HCT116 (cell line): ENCODE measurements at regions not wholly inside any gene's neighbourhood (a gene's known extent, or its start where the extent isn't known, plus 50 kb on each side); places are given as distances from the start of the nearest gene placed in this dataset.

Experiments
- ATAC-seq: fragments of 200-7000 bp; cut with Tn5 transposase; 2 replicates; pipeline ENCODE4 v1.9.1; 2020; ENCODE audit warnings: mild to moderate bottlenecking, moderate library complexity
- BruUV-seq: library from RNA; stranded (reverse); fragments of 400-500 nt; replicated peaks from 2 replicates; lab custom pipeline; 2021; lab: Mats Ljungman, UMichigan
- CTCF ChIA-PET: fragments of 300-600 bp; sonication (Branson Sonifier 250); formaldehyde crosslinking; loops from one replicate; lab custom pipeline; 2021; ENCODE audit warnings: antibody characterized with exemption; lab: Charles Lee
- POLR2A ChIA-PET: fragments of 300-600, 350-600 bp; sonication (Branson Sonifier 250); formaldehyde crosslinking; loops from one replicate; lab custom pipeline; 2021; ENCODE audit warnings: antibody characterized with exemption; lab: Charles Lee
- RAD21 ChIA-PET, 2 experiments: fragments of 300-600 bp; sonication (Branson Sonifier 250); formaldehyde crosslinking; loops; one replicate each; lab custom pipeline; 2023; ENCODE audit warnings: low total read pairs in 2 of 2; ENCODE audit not compliant: uncharacterized antibody in 2 of 2, unreplicated experiment in 2 of 2, low non-redundant PET in 1 of 2; lab: Charles Lee
- DNase-seq: peaks from one replicate; pipeline ENCODE4 v3.0.0-alpha.2; 2010; ENCODE audit warnings: low read depth, low spot score
- H2AFZ ChIP-seq: fragments of 200-600 bp; shearing (Covaris generic), sonication (generic); 2 replicates; pipeline ENCODE4 v1.6.1; 2017; ENCODE audit warnings: low read depth, mixed run types, mixed read lengths, antibody characterized with exemption, low read length; ENCODE audit not compliant: poor library complexity, severe bottlenecking
- H3K27ac ChIP-seq: 2 replicates; pipeline ENCODE4 v1.5.1; 2012; ENCODE audit warnings: low read depth, low read length
- H3K27me3 ChIP-seq: fragments of 200-600 bp; sonication (generic); 2 replicates; pipeline ENCODE4 v1.6.1; 2016; ENCODE audit warnings: mixed run types, low read length, mixed read lengths; ENCODE audit not compliant: insufficient read depth
- H3K36me3 ChIP-seq, 2 experiments: fragments of 200-500 bp in 1 of 2; fragments of 200-600 bp in 1 of 2; sonication (Bioruptor generic) in 1 of 2; sonication (generic) in 1 of 2; 2 replicates each; pipeline versions ENCODE4 v1.5.1 to v1.6.1; 2014 to 2016; ENCODE audit warnings: low read length in 2 of 2, inconsistent platforms in 1 of 2, mixed read lengths in 1 of 2, mixed run types in 1 of 2; ENCODE audit not compliant: insufficient read depth in 2 of 2, control insufficient read depth in 1 of 2
- H3K4me1 ChIP-seq, 2 experiments: fragments of 200-600 bp in 1 of 2; sonication (generic) in 1 of 2; 2 replicates each; pipeline versions ENCODE4 v1.5.1 to v1.6.1; 2012 to 2017; ENCODE audit warnings: low read length in 2 of 2, inconsistent platforms in 1 of 2, mild to moderate bottlenecking in 1 of 2, mixed read lengths in 1 of 2, mixed run types in 1 of 2, moderate library complexity in 1 of 2; ENCODE audit not compliant: insufficient read depth in 2 of 2, control insufficient read depth in 1 of 2
- H3K4me2 ChIP-seq: fragments of 200-600 bp; sonication (generic); 2 replicates; pipeline ENCODE4 v1.6.1; 2017; ENCODE audit warnings: mixed run types, low read length, mixed read lengths
- H3K4me3 ChIP-seq, 2 experiments: fragments of 200-600 bp in 1 of 2; sonication (generic) in 1 of 2; replicated peaks in 1 of 2; 2 replicates each; pipeline ENCODE4 v1.5.1; 2011 to 2016; ENCODE audit warnings: low read length in 2 of 2, control low read depth in 1 of 2, low read depth in 1 of 2, mild to moderate bottlenecking in 1 of 2, mixed read lengths in 1 of 2, mixed run types in 1 of 2
- H3K79me2 ChIP-seq: fragments of 200-600 bp; sonication (generic); 2 replicates; pipeline ENCODE4 v1.6.1; 2017; ENCODE audit warnings: mild to moderate bottlenecking, mixed run types, low read length, moderate library complexity, mixed read lengths; ENCODE audit not compliant: insufficient read depth
- H3K9ac ChIP-seq: fragments of 200-600 bp; sonication (generic); 2 replicates; pipeline ENCODE4 v1.6.1; 2016; ENCODE audit warnings: low read length, mixed read lengths
- H3K9me2 ChIP-seq: fragments of 200-600 bp; sonication (generic), shearing (Covaris generic); 2 replicates; pipeline ENCODE4 v1.6.1; 2017; ENCODE audit warnings: mixed run types, mild to moderate bottlenecking, moderate library complexity; ENCODE audit not compliant: insufficient read depth
- H3K9me3 ChIP-seq, 2 experiments: fragments of 200-500 bp in 1 of 2; fragments of 200-600 bp in 1 of 2; sonication (Bioruptor generic) in 1 of 2; sonication (generic) in 1 of 2; 2 replicates each; pipeline ENCODE4 v1.6.1; 2014 to 2017; ENCODE audit warnings: low read length in 2 of 2, mixed read lengths in 2 of 2, inconsistent platforms in 1 of 2, low read depth in 1 of 2, mild to moderate bottlenecking in 1 of 2, mixed run types in 1 of 2, moderate library complexity in 1 of 2; ENCODE audit not compliant: control insufficient read depth in 1 of 2, insufficient read depth in 1 of 2
- H4K20me1 ChIP-seq: fragments of 200-600 bp; sonication (generic), shearing (Covaris generic); 2 replicates; pipeline ENCODE4 v1.6.1; 2017; ENCODE audit warnings: mixed run types, mild to moderate bottlenecking, moderate library complexity; ENCODE audit not compliant: insufficient read depth
- ATF3 ChIP-seq: IDR thresholded peaks from 2 replicates; pipeline ENCODE4 v1.6.1; 2012
- CBX3 ChIP-seq: IDR thresholded peaks from 2 replicates; pipeline ENCODE4 v1.6.1; 2012; ENCODE audit warnings: low read depth
- CEBPB ChIP-seq: IDR thresholded peaks from 2 replicates; pipeline ENCODE4 v1.6.1; 2012; ENCODE audit warnings: low read depth
- ELF1 ChIP-seq: IDR thresholded peaks from 2 replicates; pipeline ENCODE4 v1.6.1; 2012; ENCODE audit warnings: low read depth, borderline replicate concordance
- EZH2 ChIP-seq: fragments of 200-600 bp; sonication (generic); IDR thresholded peaks from 2 replicates; pipeline ENCODE4 v1.6.1; 2017; ENCODE audit warnings: antibody characterized with exemption, mixed run types
- EZH2phosphoT487 ChIP-seq: fragments of 200-600 bp; IDR thresholded peaks from 2 replicates; pipeline ENCODE4 v1.6.1; 2018; ENCODE audit warnings: antibody characterized with exemption, borderline replicate concordance
- POLR2A ChIP-seq: IDR thresholded peaks from 2 replicates; pipeline ENCODE4 v1.7.0; 2011; ENCODE audit warnings: borderline replicate concordance; ENCODE audit not compliant: insufficient read depth, insufficient read length; ENCODE audit errors: extremely low read depth
- POLR2AphosphoS5 ChIP-seq: IDR thresholded peaks from 2 replicates; pipeline ENCODE4 v1.6.1; 2011; ENCODE audit warnings: mild to moderate bottlenecking, low read depth, low read length, moderate library complexity
- RAD21 ChIP-seq: IDR thresholded peaks from 2 replicates; pipeline ENCODE4 v1.6.1; 2012; ENCODE audit warnings: low read depth, mild to moderate bottlenecking
- REST ChIP-seq: IDR thresholded peaks from 2 replicates; pipeline ENCODE4 v1.6.1; 2012; ENCODE audit warnings: low read depth
- SIN3A ChIP-seq: IDR thresholded peaks from 2 replicates; pipeline ENCODE4 v1.6.1; 2012; ENCODE audit warnings: low read depth
- SP1 ChIP-seq: IDR thresholded peaks from 2 replicates; pipeline ENCODE4 v1.6.1; 2012; ENCODE audit warnings: low read depth
- SRF ChIP-seq: IDR thresholded peaks from 2 replicates; pipeline ENCODE4 v1.6.1; 2012; ENCODE audit warnings: low read depth
- TCF7L2 ChIP-seq: IDR thresholded peaks from 2 replicates; pipeline ENCODE4 v1.7.0; 2011; ENCODE audit warnings: borderline replicate concordance, inconsistent platforms; ENCODE audit not compliant: insufficient read depth, insufficient read length; ENCODE audit errors: extremely low read depth
- ZFX ChIP-seq: fragments of 450-650 bp; IDR thresholded peaks from 2 replicates; pipeline ENCODE4 v1.6.1; 2017
- intact Hi-C: fragments of 100-400 bp; cut with micrococcal nuclease; formaldehyde crosslinking; loops from 2 replicates; pipeline ENCODE4 v1.10.0; 2022

- H3K27me3 ChIP-seq, result no peaks in the 10 kb centered on the region
- H3K27ac ChIP-seq, result no peak overlapping the region
- no peaks in the 10 kb centered on the region for H3K79me2 ChIP-seq
- ChIA-PET POLR2A (no interaction called here), RAD21 (no interaction called here), CTCF (no interaction called here)
- H3K9me2 ChIP-seq, result no peaks in the 10 kb centered on the region
- no peak overlapping the region for H2AFZ ChIP-seq
- no peaks in the 10 kb centered on the region for H4K20me1 ChIP-seq
- H3K4me3 ChIP-seq, result no peak overlapping the region
- no peaks in the 10 kb centered on the region for H3K9me3 ChIP-seq
- TF ChIP-seq TCF7L2, result no peak
- TF ChIP-seq CBX3, result no peak
- no peak for TF ChIP-seq POLR2A
- TF ChIP-seq POLR2AphosphoS5, result no peak
- no peak for TF ChIP-seq ATF3
- TF ChIP-seq SRF, result no peak
- no peak for TF ChIP-seq REST
- TF ChIP-seq EZH2phosphoT487, result no peak
- no peak for TF ChIP-seq RAD21
- TF ChIP-seq SIN3A, result no peak
- TF ChIP-seq CEBPB, result no peak
- no peak for TF ChIP-seq ELF1
- no peak for TF ChIP-seq EZH2
- no peak for TF ChIP-seq ZFX
- TF ChIP-seq SP1, result no peak
- DNase-seq, result no peak
- H3K36me3 ChIP-seq, result no peaks in the 10 kb centered on the region
- no TSS peak for BruUV-seq
- no peak for ATAC-seq
- H3K4me2 ChIP-seq, result no peak overlapping the region
- H3K4me1 ChIP-seq, result no peaks in the 10 kb centered on the region
- no peak overlapping the region for H3K9ac ChIP-seq
- intact Hi-C loops, result no loop called here
Measured at GRCh38 chr2:239585422-239585821, 184.6 kb upstream of the HDAC4 start.
